ENCODE measurements at regions not wholly inside any gene's neighbourhood (a gene's known extent, or its start where the extent isn't known, plus 50 kb on each side); places are given as distances from the start of the nearest gene placed in this dataset.

- TF ChIP-seq POLR2A (IDR thresholded peaks at IDR 0.05) (no peak), CTCF (IDR thresholded peaks at IDR 0.05) (no peak)
These were observed 175.4 kb upstream of the PRICKLE2 start for GRCh38 chr3:64400706-64401105.
